NT2/D1 (cell line): ENCODE measurements at regions not wholly inside any gene's neighbourhood (a gene's known extent, or its start where the extent isn't known, plus 50 kb on each side); places are given as distances from the start of the nearest gene placed in this dataset.

Source experiments
- DNase-seq: peaks from one replicate; pipeline ENCODE4 v3.0.0-alpha.2; 2011; ENCODE audit warnings: low read depth, low spot score
- H3K27me3 ChIP-seq: 2 replicates; pipeline ENCODE4 v1.6.0; 2011; ENCODE audit warnings: mild to moderate bottlenecking; ENCODE audit not compliant: insufficient read length, insufficient read depth
- H3K36me3 ChIP-seq: 2 replicates; pipeline ENCODE4 v1.6.1; 2011; ENCODE audit warnings: mild to moderate bottlenecking, low read length, mixed read lengths; ENCODE audit not compliant: insufficient read depth, insufficient read length
- H3K4me1 ChIP-seq: 2 replicates; pipeline ENCODE4 v1.5.1; 2011; ENCODE audit not compliant: insufficient read depth, insufficient read length
- H3K4me3 ChIP-seq: 2 replicates; pipeline ENCODE4 v1.5.1; 2011; ENCODE audit warnings: low read depth; ENCODE audit not compliant: insufficient read length
- H3K9ac ChIP-seq: 2 replicates; pipeline ENCODE4 v1.6.0; 2011; ENCODE audit warnings: low read depth; ENCODE audit not compliant: insufficient read length
- H3K9me3 ChIP-seq: 2 replicates; pipeline ENCODE4 v1.5.1; 2011; ENCODE audit warnings: mild to moderate bottlenecking, low read length; ENCODE audit not compliant: insufficient read depth
- SUZ12 ChIP-seq: IDR thresholded peaks from 2 replicates; pipeline ENCODE4 v1.6.1; 2011; ENCODE audit not compliant: insufficient read length, insufficient read depth; ENCODE audit errors: extremely low read depth
- YY1 ChIP-seq: IDR thresholded peaks from 2 replicates; pipeline ENCODE4 v1.6.1; 2011; ENCODE audit not compliant: insufficient read length, insufficient read depth
- ZNF274 ChIP-seq: IDR thresholded peaks from 2 replicates; pipeline ENCODE4 v1.6.1; 2011; ENCODE audit warnings: mild to moderate bottlenecking, low read depth, low read length

DNA sequence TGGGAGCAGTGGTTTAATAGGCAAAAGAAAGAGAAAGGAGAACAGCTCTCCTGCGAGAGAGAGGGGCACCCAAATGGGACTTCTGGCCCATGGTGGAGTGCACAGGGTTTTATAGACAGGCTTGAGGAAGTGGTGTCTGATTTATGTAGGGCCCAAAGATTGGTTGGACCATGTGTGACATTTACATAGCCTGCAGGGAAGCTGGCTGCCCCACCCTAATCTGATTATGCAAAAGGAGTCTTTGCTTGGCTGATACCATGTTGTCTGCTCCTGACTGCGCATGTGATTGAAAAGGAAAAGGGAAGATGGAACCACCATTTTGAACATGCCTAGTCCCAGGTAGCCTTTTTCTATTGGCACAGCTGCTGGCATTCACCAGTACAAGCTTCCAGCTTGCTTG, 100.0 kb upstream of the DIPK2B start:
- H3K9me3 ChIP-seq: no peaks in the 10 kb centered on the region
- H3K4me3 ChIP-seq: no peak overlapping the region
- no peaks in the 10 kb centered on the region for H3K27me3 ChIP-seq
- TF ChIP-seq ZNF274: no peak
- TF ChIP-seq SUZ12: no peak
- no peak for TF ChIP-seq YY1
- no peak overlapping the region for H3K9ac ChIP-seq
- H3K36me3 ChIP-seq: no peaks in the 10 kb centered on the region
- H3K4me1 ChIP-seq: no peaks in the 10 kb centered on the region
- DNase-seq: no peak

DNA sequence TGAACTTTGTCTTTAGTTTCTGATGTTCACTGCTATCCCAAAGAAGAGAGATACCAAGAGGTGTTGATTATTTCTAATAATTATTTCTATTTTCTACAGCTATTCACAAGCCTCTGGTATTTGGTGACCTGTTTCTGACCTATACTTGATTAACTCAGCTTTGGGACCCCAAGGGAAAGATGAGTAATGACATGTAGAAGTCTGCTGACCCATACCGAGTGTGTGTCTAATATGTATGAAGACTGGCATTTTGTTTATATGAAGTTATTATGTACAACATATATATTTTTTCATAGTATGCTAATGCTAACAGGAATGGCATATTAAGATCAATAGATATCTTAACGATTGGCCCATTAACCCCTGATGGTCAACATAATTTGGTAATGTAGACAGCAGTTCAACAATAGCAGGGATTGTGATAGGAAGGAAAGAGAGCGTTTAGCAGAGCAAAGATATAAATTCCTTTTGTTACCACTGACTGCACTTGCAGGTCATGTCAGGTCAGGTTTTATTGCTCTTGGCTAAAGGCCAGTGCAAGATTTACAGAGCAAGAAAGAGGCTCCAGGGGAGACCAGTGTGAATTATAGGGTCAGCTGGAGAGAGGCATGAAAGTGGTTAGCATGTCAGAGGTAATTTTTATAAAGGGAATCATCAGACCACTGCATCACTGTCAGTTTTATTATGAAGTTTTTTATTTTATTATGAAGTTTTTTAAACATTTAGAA, 94.7 kb upstream of the DIPK2B start:
- no peak for DNase-seq
- no peak for TF ChIP-seq YY1
- TF ChIP-seq SUZ12: no peak
- TF ChIP-seq ZNF274: no peak

DNA sequence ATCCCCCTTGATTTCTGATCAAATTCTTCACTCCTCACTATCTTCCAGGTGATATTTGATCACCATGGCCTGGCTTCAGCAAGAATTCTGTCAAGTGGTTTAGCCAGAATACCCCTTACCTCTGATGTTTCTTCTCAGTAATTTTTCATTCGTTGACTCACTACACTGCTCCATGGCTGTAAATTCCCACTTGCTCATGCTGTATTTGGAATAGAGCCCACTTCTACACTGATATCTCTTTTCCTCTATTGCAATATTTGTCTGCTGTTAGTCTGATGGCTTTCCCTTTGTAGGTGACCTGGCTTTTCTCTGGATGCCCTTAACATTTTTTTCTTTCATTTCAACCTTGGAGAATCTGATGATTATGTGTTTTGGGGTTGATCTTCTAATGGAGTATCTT, 73.9 kb upstream of the DIPK2B start:
- H3K9me3 ChIP-seq: no peaks in the 10 kb centered on the region
- DNase-seq: no peak
- H3K4me1 ChIP-seq: no peaks in the 10 kb centered on the region
- no peak overlapping the region for H3K4me3 ChIP-seq
- no peaks in the 10 kb centered on the region for H3K36me3 ChIP-seq
- no peak for TF ChIP-seq ZNF274
- TF ChIP-seq YY1: no peak
- TF ChIP-seq SUZ12: no peak
- H3K9ac ChIP-seq: no peak overlapping the region
- no peaks in the 10 kb centered on the region for H3K27me3 ChIP-seq

More for the DNA sequence above, 94.7 kb upstream of the DIPK2B start:
- Histone ChIP-seq H3K9me3 (no peaks in the 10 kb centered on the region), H3K4me3 (no peak overlapping the region), H3K9ac (no peak overlapping the region), H3K27me3 (no peaks in the 10 kb centered on the region), H3K36me3 (no peaks in the 10 kb centered on the region), H3K4me1 (no peaks in the 10 kb centered on the region)

DNA sequence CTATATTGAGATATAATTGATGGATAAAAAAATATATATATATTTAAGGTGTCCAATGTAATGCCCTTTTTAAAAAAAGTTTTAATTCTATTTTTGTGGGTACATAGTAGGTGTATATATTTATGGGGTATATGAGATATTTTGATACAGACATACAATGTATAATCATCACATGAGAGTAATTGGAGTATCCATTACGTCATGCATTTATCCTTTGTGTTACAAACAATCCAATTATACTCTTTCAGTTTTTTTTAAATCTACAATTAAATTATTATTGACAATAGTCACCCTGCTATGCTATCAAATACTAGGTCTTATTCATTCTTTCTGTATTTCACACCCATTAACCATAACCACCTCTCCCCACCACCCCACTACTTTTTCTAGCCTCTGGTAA, 66.3 kb upstream of the DIPK2B start:
- Histone ChIP-seq H3K4me1 (no peaks in the 10 kb centered on the region), H3K4me3 (no peak overlapping the region), H3K9me3 (no peaks in the 10 kb centered on the region), H3K9ac (no peak overlapping the region), H3K27me3 (no peaks in the 10 kb centered on the region), H3K36me3 (no peaks in the 10 kb centered on the region)
- TF ChIP-seq SUZ12: no peak
- TF ChIP-seq ZNF274: no peak
- no peak for TF ChIP-seq YY1
- DNase-seq: no peak

DNA sequence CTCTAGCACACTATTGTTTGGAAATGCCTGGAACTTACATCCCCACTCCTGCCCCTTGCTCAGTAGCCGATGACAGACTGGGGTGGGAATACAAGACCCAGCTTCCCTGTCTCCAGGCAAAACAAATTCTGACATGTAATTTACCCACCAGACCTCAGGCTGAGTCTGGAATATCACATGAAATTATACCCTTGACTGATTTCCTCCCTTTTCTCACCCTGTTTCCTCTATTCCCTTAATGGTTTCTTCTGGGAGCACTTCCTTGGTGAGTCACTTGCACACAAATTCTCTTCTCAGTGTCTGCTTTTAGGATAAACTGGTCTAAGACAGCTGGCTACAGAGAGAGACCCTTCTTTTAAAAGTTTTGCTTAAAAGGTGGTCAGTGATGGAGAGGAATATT, 65.8 kb upstream of the DIPK2B start:
- TF ChIP-seq ZNF274 (no peak), YY1 (no peak), SUZ12 (no peak)
- H3K9ac ChIP-seq: no peak overlapping the region
- DNase-seq: no peak
- peaks cover under 1% of the 10 kb centered on the region for H3K4me1 ChIP-seq
- H3K27me3 ChIP-seq: no peaks in the 10 kb centered on the region
- H3K36me3 ChIP-seq: no peaks in the 10 kb centered on the region
- H3K4me3 ChIP-seq: no peak overlapping the region
- H3K9me3 ChIP-seq: no peaks in the 10 kb centered on the region

DNA sequence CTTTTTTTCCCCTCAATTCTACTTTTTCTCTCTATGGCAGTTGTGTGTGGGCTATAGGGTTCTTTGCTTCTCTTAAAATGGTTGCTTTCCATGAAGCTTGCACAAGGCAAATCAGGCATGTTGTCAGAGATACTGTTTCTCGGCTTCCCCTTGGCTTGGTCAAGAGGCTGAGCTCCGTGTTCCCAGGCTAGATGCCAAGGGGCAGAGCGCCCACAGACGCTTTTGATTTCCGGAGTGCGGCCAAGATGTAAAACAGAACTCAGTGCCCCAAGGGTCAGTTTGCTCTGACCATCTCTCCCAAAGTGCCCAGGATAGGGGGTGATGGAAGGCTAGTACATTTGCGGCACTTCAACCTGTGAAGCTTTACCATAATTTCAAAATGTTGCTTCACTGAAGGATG, 64.2 kb upstream of the DIPK2B start:
- Histone ChIP-seq H3K9me3 (no peaks in the 10 kb centered on the region), H3K4me1 (peaks cover 2% of the 10 kb centered on the region), H3K36me3 (no peaks in the 10 kb centered on the region), H3K9ac (no peak overlapping the region), H3K4me3 (no peak overlapping the region), H3K27me3 (no peaks in the 10 kb centered on the region)
- TF ChIP-seq SUZ12: no peak
- no peak for TF ChIP-seq YY1
- TF ChIP-seq ZNF274: no peak
- DNase-seq: no peak

DNA sequence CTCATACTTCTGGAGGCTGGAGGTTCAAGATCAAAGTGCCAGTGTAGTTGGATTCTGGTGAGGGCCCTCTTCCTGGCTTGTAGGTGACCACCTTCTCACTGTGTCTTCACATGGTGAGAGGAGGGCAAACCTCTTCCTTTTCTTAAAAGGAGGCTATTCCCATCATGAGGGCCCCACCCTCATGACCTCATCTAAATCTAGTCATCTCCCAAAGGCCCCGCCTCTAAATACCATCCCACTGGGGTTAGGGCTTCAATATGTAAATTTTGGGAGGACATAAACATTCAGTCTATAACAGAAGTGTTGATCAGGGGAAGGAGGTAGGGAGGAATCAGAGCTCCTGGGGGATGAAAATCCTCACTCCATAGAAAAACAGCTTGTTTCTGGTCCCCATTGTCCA, 60.8 kb upstream of the DIPK2B start:
- Histone ChIP-seq H3K9ac (no peak overlapping the region), H3K27me3 (no peaks in the 10 kb centered on the region), H3K4me3 (no peak overlapping the region), H3K9me3 (no peaks in the 10 kb centered on the region), H3K4me1 (peaks cover 2% of the 10 kb centered on the region), H3K36me3 (no peaks in the 10 kb centered on the region)
- no peak for DNase-seq
- TF ChIP-seq YY1 (no peak), SUZ12 (no peak), ZNF274 (no peak)

DNA sequence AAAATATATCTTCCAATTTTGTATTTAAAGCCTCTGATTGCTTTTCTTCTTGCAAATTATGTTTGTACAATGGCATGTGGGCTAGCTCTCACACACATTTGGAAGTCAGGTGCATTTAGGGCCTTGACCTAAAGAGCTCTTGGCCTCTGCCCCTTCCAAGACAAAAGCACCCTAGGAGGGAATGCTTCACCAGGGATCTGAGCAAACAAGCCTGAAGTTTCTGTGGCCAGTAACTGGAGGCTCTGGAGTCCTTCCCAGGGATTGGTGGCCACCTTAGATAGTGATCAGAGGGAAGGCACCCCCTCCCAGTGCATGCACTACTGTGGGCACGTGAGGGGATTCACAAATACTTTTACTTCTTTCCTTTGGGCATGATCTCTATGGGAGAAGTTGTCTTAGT, 60.3 kb upstream of the DIPK2B start:
- H3K9ac ChIP-seq: no peak overlapping the region
- no peaks in the 10 kb centered on the region for H3K9me3 ChIP-seq
- no peaks in the 10 kb centered on the region for H3K36me3 ChIP-seq
- H3K4me1 ChIP-seq: peaks cover 2% of the 10 kb centered on the region
- TF ChIP-seq SUZ12 (no peak), YY1 (no peak), ZNF274 (no peak)
- H3K4me3 ChIP-seq: no peak overlapping the region
- no peaks in the 10 kb centered on the region for H3K27me3 ChIP-seq
- DNase-seq: peak; percentile 27
